Smooth muscle cell (in vitro differentiated cells): ENCODE measurements at regions not wholly inside any gene's neighbourhood (a gene's known extent, or its start where the extent isn't known, plus 50 kb on each side); places are given as distances from the start of the nearest gene placed in this dataset.

ENCODE experiments used
- DNase-seq: peaks from one replicate; lab custom pipeline; 2025; ENCODE audit not compliant: unreplicated experiment; lab: John Stamatoyannopoulos, UW
- H2AFZ ChIP-seq: fragments of 200-600 bp; sonication (generic); 2 replicates; pipeline ENCODE4 v1.6.0; 2016; ENCODE audit warnings: antibody characterized with exemption, low read depth, mild to moderate bottlenecking
- H3F3A ChIP-seq: fragments of 200-600 bp; sonication (generic); 2 replicates; pipeline ENCODE4 v1.6.0; 2017; ENCODE audit warnings: antibody characterized with exemption, low read depth
- H3K27ac ChIP-seq: fragments of 200-600 bp; sonication (generic); 2 replicates; pipeline ENCODE4 v1.5.1; 2016; ENCODE audit warnings: low read depth, mild to moderate bottlenecking
- H3K27me3 ChIP-seq: fragments of 200-600 bp; sonication (generic); 2 replicates; pipeline ENCODE4 v1.6.1; 2016; ENCODE audit warnings: low read depth, mild to moderate bottlenecking
- H3K36me3 ChIP-seq: fragments of 200-600 bp; sonication (generic); 2 replicates; pipeline ENCODE4 v1.5.1; 2016; ENCODE audit warnings: low read depth
- H3K4me1 ChIP-seq: fragments of 200-600 bp; sonication (generic); 2 replicates; pipeline ENCODE4 v1.5.1; 2016; ENCODE audit warnings: low read depth
- H3K4me2 ChIP-seq: fragments of 200-600 bp; sonication (generic); 2 replicates; pipeline ENCODE4 v1.6.0; 2016; ENCODE audit warnings: mild to moderate bottlenecking
- H3K4me3 ChIP-seq: fragments of 200-600 bp; sonication (generic); 2 replicates; pipeline ENCODE4 v1.5.1; 2016; ENCODE audit warnings: mild to moderate bottlenecking
- H3K79me2 ChIP-seq: fragments of 200-600 bp; sonication (generic); 2 replicates; pipeline ENCODE4 v1.6.0; 2016; ENCODE audit warnings: low read depth, mild to moderate bottlenecking
- H3K9ac ChIP-seq: fragments of 200-600 bp; sonication (generic); 2 replicates; pipeline ENCODE4 v1.6.0; 2016; ENCODE audit warnings: low read depth
- H3K9me3 ChIP-seq: fragments of 200-600 bp; sonication (generic); replicated peaks from 2 replicates; pipeline ENCODE4 v1.5.1; 2016; ENCODE audit warnings: low read depth
- H4K20me1 ChIP-seq: fragments of 200-600 bp; sonication (generic); 2 replicates; pipeline ENCODE4 v1.6.0; 2016; ENCODE audit warnings: low read depth
- WGBS: methylation state at CpG from one replicate; pipeline ENCODE4 v1.1.7; 2016; ENCODE audit warnings: low lambda C conversion rate; 5-methylcytosine and 5-hydroxymethylcytosine counted together
- TF ChIP-seq, protein P1 (sequence below): fragments of 200-600 bp; sonication (generic); IDR thresholded peaks from 2 replicates; pipeline ENCODE4 v1.5.1; 2017; ENCODE audit warnings: borderline replicate concordance, mild to moderate bottlenecking, antibody characterized with exemption; ENCODE audit not compliant: insufficient read depth, poor library complexity, severe bottlenecking

DNA sequence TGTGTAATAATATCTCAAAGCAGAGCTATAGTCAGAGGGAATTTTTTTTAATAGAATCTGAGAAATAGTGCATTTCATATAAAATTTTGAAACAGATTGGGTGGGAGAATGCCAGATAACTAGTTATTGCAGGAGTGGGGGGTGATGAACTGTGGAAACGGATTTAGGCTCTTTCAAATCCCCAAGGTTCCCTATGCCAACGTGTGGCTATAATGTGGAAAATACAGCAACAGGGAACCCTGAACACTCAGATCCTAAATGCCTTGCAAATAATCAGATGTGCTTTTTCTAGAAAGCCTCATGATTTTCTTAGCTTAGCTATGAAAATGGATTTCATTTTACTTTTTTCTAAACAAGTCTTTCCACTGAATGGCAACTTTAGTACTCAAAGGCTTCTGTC is 180.5 kb upstream of the DMAC1 start:
- H3F3A ChIP-seq: no peaks in the 10 kb centered on the region
- no peak for DNase-seq
- H4K20me1 ChIP-seq: no peaks in the 10 kb centered on the region
- H3K27ac ChIP-seq: no peak overlapping the region
- no peaks in the 10 kb centered on the region for H3K9me3 ChIP-seq
- H3K36me3 ChIP-seq: no peaks in the 10 kb centered on the region
- H3K9ac ChIP-seq: no peak overlapping the region
- no peak overlapping the region for H2AFZ ChIP-seq
- 47% methylated on average over 2 of the region's 2 CpGs for WGBS
- no peaks in the 10 kb centered on the region for H3K27me3 ChIP-seq
- peaks cover 18% of the 10 kb centered on the region for H3K4me1 ChIP-seq
- H3K4me2 ChIP-seq: peak overlapping the region; percentile 8
- no peak overlapping the region for H3K4me3 ChIP-seq
- TF ChIP-seq, protein P1, sequence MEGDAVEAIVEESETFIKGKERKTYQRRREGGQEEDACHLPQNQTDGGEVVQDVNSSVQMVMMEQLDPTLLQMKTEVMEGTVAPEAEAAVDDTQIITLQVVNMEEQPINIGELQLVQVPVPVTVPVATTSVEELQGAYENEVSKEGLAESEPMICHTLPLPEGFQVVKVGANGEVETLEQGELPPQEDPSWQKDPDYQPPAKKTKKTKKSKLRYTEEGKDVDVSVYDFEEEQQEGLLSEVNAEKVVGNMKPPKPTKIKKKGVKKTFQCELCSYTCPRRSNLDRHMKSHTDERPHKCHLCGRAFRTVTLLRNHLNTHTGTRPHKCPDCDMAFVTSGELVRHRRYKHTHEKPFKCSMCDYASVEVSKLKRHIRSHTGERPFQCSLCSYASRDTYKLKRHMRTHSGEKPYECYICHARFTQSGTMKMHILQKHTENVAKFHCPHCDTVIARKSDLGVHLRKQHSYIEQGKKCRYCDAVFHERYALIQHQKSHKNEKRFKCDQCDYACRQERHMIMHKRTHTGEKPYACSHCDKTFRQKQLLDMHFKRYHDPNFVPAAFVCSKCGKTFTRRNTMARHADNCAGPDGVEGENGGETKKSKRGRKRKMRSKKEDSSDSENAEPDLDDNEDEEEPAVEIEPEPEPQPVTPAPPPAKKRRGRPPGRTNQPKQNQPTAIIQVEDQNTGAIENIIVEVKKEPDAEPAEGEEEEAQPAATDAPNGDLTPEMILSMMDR: no peak
- no peaks in the 10 kb centered on the region for H3K79me2 ChIP-seq

DNA sequence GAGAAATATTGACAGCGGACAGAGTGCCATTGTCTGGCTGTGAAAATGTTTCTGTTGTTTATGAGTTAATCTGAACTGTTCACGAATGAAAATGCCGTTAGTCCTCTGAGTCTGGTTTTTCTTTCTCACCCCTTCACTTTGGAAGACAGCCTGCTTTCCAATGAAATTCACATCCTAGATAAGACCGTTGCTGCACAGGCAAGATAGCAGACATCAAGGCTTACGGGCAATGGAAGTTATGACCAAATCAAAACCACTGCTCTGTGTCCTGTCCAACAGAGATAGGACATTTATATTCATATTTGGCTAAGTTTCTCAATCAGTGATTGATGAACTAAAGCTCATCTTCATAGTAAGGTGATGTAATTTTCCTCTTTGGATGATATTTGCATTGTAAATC is 180.0 kb upstream of the DMAC1 start:
- no peak overlapping the region for H3K27ac ChIP-seq
- H4K20me1 ChIP-seq: no peaks in the 10 kb centered on the region
- H3F3A ChIP-seq: no peaks in the 10 kb centered on the region
- no peaks in the 10 kb centered on the region for H3K79me2 ChIP-seq
- 24% methylated on average over 5 of the region's 5 CpGs for WGBS
- no peak overlapping the region for H3K4me3 ChIP-seq
- no peaks in the 10 kb centered on the region for H3K36me3 ChIP-seq
- H3K4me2 ChIP-seq: peak overlapping the region; percentile 8
- TF ChIP-seq, protein P1: no peak
- no peaks in the 10 kb centered on the region for H3K9me3 ChIP-seq
- no peak overlapping the region for H2AFZ ChIP-seq
- no peak overlapping the region for H3K9ac ChIP-seq
- H3K4me1 ChIP-seq: peaks cover 18% of the 10 kb centered on the region
- DNase-seq: no peak
- no peaks in the 10 kb centered on the region for H3K27me3 ChIP-seq

DNA sequence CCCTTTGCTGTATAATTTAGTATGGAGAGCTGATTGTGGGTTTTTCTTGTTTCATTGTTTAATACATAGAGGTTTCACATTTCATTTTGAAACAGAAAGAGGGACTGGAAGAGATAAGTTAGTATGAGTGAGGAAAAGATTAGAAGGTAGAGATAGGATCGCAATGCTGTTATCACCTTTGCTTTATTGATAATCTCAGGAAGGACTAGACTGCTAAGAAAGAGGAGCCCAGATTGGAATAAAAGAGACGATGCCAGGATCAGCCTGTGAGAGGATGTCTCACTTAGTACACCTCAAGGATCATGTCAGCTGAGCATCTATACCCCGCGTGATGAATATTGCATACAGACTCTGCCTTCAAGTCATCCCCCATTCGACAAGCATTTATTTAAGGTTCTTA is 178.0 kb upstream of the DMAC1 start:
- no peaks in the 10 kb centered on the region for H3K27me3 ChIP-seq
- WGBS: 82% methylated on average over 5 of the region's 5 CpGs
- TF ChIP-seq, protein P1: no peak
- H3K4me2 ChIP-seq: no peak overlapping the region
- no peaks in the 10 kb centered on the region for H3F3A ChIP-seq
- DNase-seq: no peak
- H3K9ac ChIP-seq: no peak overlapping the region
- no peaks in the 10 kb centered on the region for H3K36me3 ChIP-seq
- H3K9me3 ChIP-seq: no peaks in the 10 kb centered on the region
- no peak overlapping the region for H3K4me3 ChIP-seq
- no peaks in the 10 kb centered on the region for H3K79me2 ChIP-seq
- H3K27ac ChIP-seq: no peak overlapping the region
- no peaks in the 10 kb centered on the region for H3K4me1 ChIP-seq
- H4K20me1 ChIP-seq: no peaks in the 10 kb centered on the region
- no peak overlapping the region for H2AFZ ChIP-seq

DNA sequence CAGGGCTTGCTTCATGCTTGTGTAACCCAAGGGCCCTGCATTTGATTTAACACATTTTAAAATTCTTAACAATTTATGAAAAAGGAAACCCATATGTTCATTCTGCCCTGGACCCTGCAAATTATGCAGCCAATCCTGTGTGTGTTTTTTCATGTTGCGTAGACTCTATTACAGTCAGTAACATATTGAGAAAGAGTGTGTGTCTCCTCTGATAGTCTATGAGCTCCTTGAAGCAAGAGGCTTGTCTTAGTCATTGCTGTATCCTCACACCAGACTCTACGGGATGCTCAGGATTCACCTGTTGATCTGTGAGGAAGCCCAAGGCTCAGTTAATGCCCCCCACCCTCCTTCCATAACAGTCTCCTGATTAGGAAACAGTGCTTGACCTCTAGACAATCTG is 177.3 kb upstream of the DMAC1 start:
- Histone ChIP-seq H3K36me3 (no peaks in the 10 kb centered on the region), H3F3A (no peaks in the 10 kb centered on the region), H3K79me2 (no peaks in the 10 kb centered on the region), H3K4me3 (no peak overlapping the region), H3K27ac (no peak overlapping the region), H3K4me2 (no peak overlapping the region), H2AFZ (no peak overlapping the region), H3K4me1 (no peaks in the 10 kb centered on the region), H4K20me1 (no peaks in the 10 kb centered on the region), H3K27me3 (no peaks in the 10 kb centered on the region), H3K9me3 (no peaks in the 10 kb centered on the region), H3K9ac (no peak overlapping the region)
- TF ChIP-seq, protein P1: no peak
- WGBS: 95% methylated on average over 2 of the region's 2 CpGs
- DNase-seq: no peak
